ENCODE measurements at regions not wholly inside any gene's neighbourhood (a gene's known extent, or its start where the extent isn't known, plus 50 kb on each side); places are given as distances from the start of the nearest gene placed in this dataset.

GRCh38 chr4:61094854-61095598 is 105.1 kb upstream of the ADGRL3 start:
- TF ChIP-seq CTCF (IDR thresholded peaks at IDR 0.05) (no peak), POLR2A (IDR thresholded peaks at IDR 0.05) (no peak), EP300 (IDR thresholded peaks at IDR 0.05) (no peak)
